ENCODE measurements at regions not wholly inside any gene's neighbourhood (a gene's known extent, or its start where the extent isn't known, plus 50 kb on each side); places are given as distances from the start of the nearest gene placed in this dataset.

DNA sequence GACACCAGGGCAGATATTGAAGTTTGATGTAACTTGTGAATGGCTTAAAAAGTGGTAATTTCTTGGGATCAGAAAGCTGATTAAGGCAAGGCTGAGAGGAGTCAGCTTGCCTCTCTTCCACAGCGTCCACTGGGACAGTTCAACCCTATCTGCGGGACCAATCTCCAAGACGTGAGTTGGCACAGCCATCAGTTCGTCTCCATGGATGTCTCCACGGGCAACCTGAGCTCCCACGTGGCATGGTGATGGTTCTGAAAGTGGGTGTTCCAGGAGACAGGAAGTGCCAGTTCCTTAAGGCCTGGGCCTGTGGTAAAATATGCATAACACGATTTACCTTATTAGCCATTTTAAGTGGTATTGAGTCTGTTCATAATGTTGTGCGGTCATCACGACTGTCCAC is 67.9 kb upstream of the BHLHE23 start:
- Histone ChIP-seq H3K36me3 (no peaks in the 10 kb centered on the region), H3K9me3 (peaks cover 0 to 47% (median 8%) of the 10 kb centered on the region in 4 donors), H3K4me1 (peaks cover 0 to 13% (median 0%) of the 10 kb centered on the region in 4 donors), H3K27ac (no peak overlapping the region), H3K27me3 (peaks cover 0 to 49% of the 10 kb centered on the region in 2 donors), H3K4me3 (no peak overlapping the region)
- 69 to 70% methylated on average over 9 of the region's 9 CpGs for WGBS, 2 donors
- TF ChIP-seq EP300 (IDR thresholded peaks at IDR 0.05) (no peak), POLR2A (IDR thresholded peaks at IDR 0.05) (no peak)
- TF ChIP-seq, protein P1, sequence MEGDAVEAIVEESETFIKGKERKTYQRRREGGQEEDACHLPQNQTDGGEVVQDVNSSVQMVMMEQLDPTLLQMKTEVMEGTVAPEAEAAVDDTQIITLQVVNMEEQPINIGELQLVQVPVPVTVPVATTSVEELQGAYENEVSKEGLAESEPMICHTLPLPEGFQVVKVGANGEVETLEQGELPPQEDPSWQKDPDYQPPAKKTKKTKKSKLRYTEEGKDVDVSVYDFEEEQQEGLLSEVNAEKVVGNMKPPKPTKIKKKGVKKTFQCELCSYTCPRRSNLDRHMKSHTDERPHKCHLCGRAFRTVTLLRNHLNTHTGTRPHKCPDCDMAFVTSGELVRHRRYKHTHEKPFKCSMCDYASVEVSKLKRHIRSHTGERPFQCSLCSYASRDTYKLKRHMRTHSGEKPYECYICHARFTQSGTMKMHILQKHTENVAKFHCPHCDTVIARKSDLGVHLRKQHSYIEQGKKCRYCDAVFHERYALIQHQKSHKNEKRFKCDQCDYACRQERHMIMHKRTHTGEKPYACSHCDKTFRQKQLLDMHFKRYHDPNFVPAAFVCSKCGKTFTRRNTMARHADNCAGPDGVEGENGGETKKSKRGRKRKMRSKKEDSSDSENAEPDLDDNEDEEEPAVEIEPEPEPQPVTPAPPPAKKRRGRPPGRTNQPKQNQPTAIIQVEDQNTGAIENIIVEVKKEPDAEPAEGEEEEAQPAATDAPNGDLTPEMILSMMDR (IDR thresholded peaks at IDR 0.05), result no peak
- no peak for DNase-seq (ENCODE audit: low spot score in 2 of 2)

DNA sequence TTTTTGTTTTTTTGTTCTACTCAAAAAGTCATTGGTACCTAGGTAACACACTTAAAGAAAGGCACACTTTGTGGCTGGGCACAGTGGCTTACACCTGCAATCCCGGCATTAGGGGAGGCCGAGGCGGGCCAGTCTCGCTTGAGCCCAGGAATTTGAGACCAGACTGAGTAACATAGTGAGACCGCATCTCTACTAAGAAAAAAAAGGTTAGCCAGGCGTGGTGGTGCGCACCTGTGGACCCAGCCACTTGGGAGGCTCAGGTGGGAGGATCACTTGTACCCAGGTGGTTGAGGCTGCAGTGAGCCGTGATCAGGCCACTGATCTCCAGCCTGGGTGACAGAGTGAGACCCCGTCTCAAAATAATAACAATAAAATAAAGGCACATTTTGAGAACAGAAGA is 67.4 kb upstream of the BHLHE23 start:
- no peak for TF ChIP-seq POLR2A (IDR thresholded peaks at IDR 0.05)
- no peak for TF ChIP-seq EP300 (IDR thresholded peaks at IDR 0.05)
- TF ChIP-seq, protein P1 (IDR thresholded peaks at IDR 0.05), result no peak
- Histone ChIP-seq H3K27ac (no peak overlapping the region), H3K9me3 (peaks cover 0 to 42% (median 8%) of the 10 kb centered on the region in 4 donors), H3K4me1 (peaks cover 0 to 17% (median 0%) of the 10 kb centered on the region in 4 donors), H3K27me3 (peaks cover 0 to 53% of the 10 kb centered on the region in 2 donors), H3K36me3 (no peaks in the 10 kb centered on the region), H3K4me3 (no peak overlapping the region)
- no peak for DNase-seq (ENCODE audit: low spot score in 2 of 2)
- WGBS, 2 donors, result 89 to 90% methylated on average over 9 of the region's 9 CpGs

DNA sequence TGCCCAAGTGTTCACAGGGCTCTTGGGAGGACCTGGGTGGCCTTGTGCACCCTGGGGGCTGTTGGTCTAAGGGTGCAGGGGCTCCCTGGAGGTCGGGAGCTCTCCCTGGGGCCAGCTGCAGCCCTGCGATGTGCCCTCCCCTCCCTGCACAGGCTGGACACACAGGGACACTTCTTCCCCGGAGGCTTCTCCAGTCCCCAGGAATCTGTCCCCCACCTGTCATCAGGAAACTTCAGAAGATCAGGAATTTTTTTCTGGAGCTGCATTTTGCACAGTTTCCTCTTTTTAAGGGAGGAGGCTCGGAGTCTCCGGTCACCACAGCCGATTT is 66.9 kb upstream of the BHLHE23 start:
- H3K4me3 ChIP-seq, result no peak overlapping the region
- no peak for DNase-seq (ENCODE audit: low spot score in 2 of 2)
- 67 to 71% methylated on average over 6 of the region's 6 CpGs for WGBS, 2 donors
- no peak for TF ChIP-seq POLR2A (IDR thresholded peaks at IDR 0.05)
- TF ChIP-seq EP300 (IDR thresholded peaks at IDR 0.05), result no peak
- TF ChIP-seq, protein P1 (IDR thresholded peaks at IDR 0.05), result no peak
- no peaks in the 10 kb centered on the region for H3K36me3 ChIP-seq
- H3K4me1 ChIP-seq, result peaks cover 0 to 17% (median 0%) of the 10 kb centered on the region in 4 donors
- H3K27me3 ChIP-seq, result peaks cover 0 to 57% of the 10 kb centered on the region in 2 donors
- H3K9me3 ChIP-seq, result peaks cover 0 to 38% (median 8%) of the 10 kb centered on the region in 4 donors
- no peak overlapping the region for H3K27ac ChIP-seq

DNA sequence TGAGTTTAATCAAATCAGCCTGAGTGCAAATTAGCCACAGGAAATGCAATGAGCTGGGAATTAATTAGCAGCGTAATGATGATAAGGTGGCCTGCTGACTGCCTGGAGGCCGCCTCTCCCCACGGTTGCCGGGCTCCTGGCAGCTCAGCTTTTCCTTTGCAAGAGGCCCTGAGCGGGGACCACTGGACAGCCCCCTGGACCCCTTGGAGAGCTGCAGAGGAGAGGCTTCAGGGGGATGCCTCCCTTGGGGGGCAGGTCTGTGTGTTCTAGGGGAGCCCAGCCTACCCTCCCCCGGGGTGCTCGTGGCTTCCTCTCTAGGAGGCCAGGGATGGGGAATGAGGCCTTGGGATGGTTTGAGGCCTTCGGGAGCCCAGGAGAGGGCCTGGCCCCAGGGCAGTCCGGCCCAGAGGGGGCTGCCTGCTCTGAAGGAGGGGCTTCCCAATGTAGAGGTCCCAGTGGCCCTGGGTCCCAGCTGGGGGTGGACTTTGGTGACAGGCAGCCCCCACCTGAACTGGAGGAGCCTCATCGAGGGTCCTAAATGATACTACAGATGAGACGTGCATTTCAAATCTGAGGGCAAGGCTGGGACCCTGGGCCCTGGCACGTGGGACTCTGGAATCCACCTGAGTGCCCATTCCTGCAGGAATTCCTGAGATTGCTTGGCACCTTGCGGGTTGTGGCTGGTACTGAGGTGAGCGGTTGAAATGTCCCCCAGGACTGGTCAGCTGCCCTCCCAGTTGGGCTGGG is 66.4 kb upstream of the BHLHE23 start:
- Histone ChIP-seq H3K27ac (no peak overlapping the region), H3K27me3 (peaks cover 0 to 62% of the 10 kb centered on the region in 2 donors), H3K36me3 (no peaks in the 10 kb centered on the region), H3K4me1 (peaks cover 0 to 17% (median 0%) of the 10 kb centered on the region in 4 donors), H3K9me3 (peaks cover 0 to 32% (median 5%) of the 10 kb centered on the region in 4 donors), H3K4me3 (no peak overlapping the region)
- 48 to 53% methylated on average over 9 to 14 of the region's 14 CpGs for WGBS, 2 donors
- no peak for DNase-seq (ENCODE audit: low spot score in 2 of 2)
- TF ChIP-seq EP300 (IDR thresholded peaks at IDR 0.05) (no peak), POLR2A (IDR thresholded peaks at IDR 0.05) (no peak)
- TF ChIP-seq, protein P1 (IDR thresholded peaks at IDR 0.05), result no peak

DNA sequence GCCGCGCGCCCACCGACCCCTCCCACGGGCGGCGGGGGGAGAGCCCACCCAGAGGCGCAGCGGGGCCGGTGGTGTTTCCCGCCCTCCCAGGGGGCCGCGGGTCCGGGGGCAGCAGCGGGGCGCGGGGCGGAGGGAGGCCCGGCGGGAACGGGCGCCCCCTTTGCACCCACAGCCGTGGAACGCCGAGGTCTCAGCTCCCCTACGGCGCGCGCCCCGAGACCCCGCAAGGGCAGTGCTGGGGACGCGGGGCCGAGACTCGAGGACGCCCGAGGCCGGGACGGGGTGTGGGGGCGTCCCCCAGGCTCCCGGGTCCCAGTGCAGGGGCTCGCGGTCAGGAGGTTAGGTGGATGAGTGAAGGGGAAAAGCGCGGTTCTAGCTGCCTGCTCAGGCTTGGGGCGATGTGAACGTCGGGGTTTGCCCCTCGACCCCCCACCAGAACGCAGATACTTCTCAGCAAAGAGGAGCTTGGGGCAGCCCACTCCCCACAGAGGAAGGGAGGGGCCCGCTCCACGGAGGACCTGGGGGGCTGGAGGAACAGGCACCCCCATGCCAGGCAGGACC is 65.5 kb upstream of the BHLHE23 start:
- H3K27me3 ChIP-seq, result peaks cover 0 to 69% of the 10 kb centered on the region in 2 donors
- 9 to 19% methylated on average over 11 to 21 of the region's 52 CpGs for WGBS, 2 donors

More for the DNA sequence above, 65.5 kb upstream of the BHLHE23 start:
- TF ChIP-seq, protein P1 (IDR thresholded peaks at IDR 0.05), result no peak
- TF ChIP-seq EP300 (IDR thresholded peaks at IDR 0.05) (no peak), POLR2A (IDR thresholded peaks at IDR 0.05) (no peak)
- Histone ChIP-seq H3K36me3 (no peaks in the 10 kb centered on the region), H3K27ac (no peak overlapping the region), H3K4me3 (no peak overlapping the region), H3K9me3 (peaks cover 0 to 24% (median 2%) of the 10 kb centered on the region in 4 donors), H3K4me1 (peaks cover 0 to 17% (median 0%) of the 10 kb centered on the region in 4 donors)
- no peak for DNase-seq (ENCODE audit: low spot score in 2 of 2)
